CD14-positive monocyte (primary cell): ENCODE measurements at regions not wholly inside any gene's neighbourhood (a gene's known extent, or its start where the extent isn't known, plus 50 kb on each side); places are given as distances from the start of the nearest gene placed in this dataset.
"Not testable (repeated sequence)": the region's sequence is repeated elsewhere in the genome, so short reads cannot be mapped to it uniquely, and the experiment has no call there.

Experiments used
- DNase-seq, 3 donors: peaks; one replicate each; pipeline ENCODE4 v3.0.0-alpha.2; 2011 to 2022
- H2AFZ ChIP-seq: 2 replicates; pipeline ENCODE4 v1.6.0; 2012; ENCODE audit warnings: mild to moderate bottlenecking, low read depth, low read length, inconsistent platforms; ENCODE audit not compliant: insufficient read depth, poor library complexity, severe bottlenecking
- H3K27ac ChIP-seq, 2 donors: 1 replicate in 1 of 2; 2 replicates in 1 of 2; pipeline ENCODE4 v1.5.1; 2012 to 2013; ENCODE audit warnings: low read length in 2 of 2, control low read depth in 1 of 2, inconsistent platforms in 1 of 2, low read depth in 1 of 2, mild to moderate bottlenecking in 1 of 2
- H3K27me3 ChIP-seq, 2 donors: one replicate each; pipeline versions ENCODE4 v1.6.0 to v1.6.1; 2011 to 2013; ENCODE audit warnings: low read length in 2 of 2; ENCODE audit not compliant: control insufficient read depth in 2 of 2, insufficient read depth in 2 of 2
- H3K36me3 ChIP-seq, 2 donors: replicated peaks in 1 of 2; 1 replicate in 1 of 2; 2 replicates in 1 of 2; pipeline versions ENCODE4 v1.5.1 to v1.6.1; 2012 to 2013; ENCODE audit warnings: low read length in 2 of 2, control low read depth in 1 of 2, inconsistent platforms in 1 of 2, mild to moderate bottlenecking in 1 of 2; ENCODE audit not compliant: insufficient read depth in 2 of 2, control insufficient read depth in 1 of 2
- H3K4me1 ChIP-seq, 2 donors: 1 replicate in 1 of 2; 2 replicates in 1 of 2; pipeline versions ENCODE4 v1.5.1 to v1.6.1; 2012 to 2013; ENCODE audit warnings: low read length in 2 of 2, control low read depth in 1 of 2, inconsistent platforms in 1 of 2, mild to moderate bottlenecking in 1 of 2, moderate library complexity in 1 of 2; ENCODE audit not compliant: insufficient read depth in 2 of 2, control insufficient read depth in 1 of 2
- H3K4me2 ChIP-seq: replicated peaks from 2 replicates; pipeline ENCODE3; 2012; ENCODE audit warnings: low read length, moderate library complexity, mild to moderate bottlenecking; ENCODE audit not compliant: poor library complexity, severe bottlenecking; ENCODE audit errors: extremely low read depth
- H3K4me3 ChIP-seq, 3 experiments: fragments of 200-600 bp in 1 of 3; sonication (generic) in 1 of 3; replicated peaks in 1 of 3; 1 replicate in 2 of 3; 2 replicates in 1 of 3; pipeline ENCODE4 v1.5.1; 2011 to 2013; ENCODE audit warnings: low read length in 3 of 3, mild to moderate bottlenecking in 3 of 3, control low read depth in 2 of 3, low read depth in 2 of 3, inconsistent platforms in 1 of 3, moderate library complexity in 1 of 3
- H3K79me2 ChIP-seq: 2 replicates; pipeline ENCODE4 v1.6.0; 2012; ENCODE audit warnings: mild to moderate bottlenecking, control low read depth, inconsistent platforms, low read length, moderate library complexity; ENCODE audit not compliant: insufficient read depth
- H3K9ac ChIP-seq: 2 replicates; pipeline ENCODE4 v1.6.0; 2017; ENCODE audit warnings: low read length, mild to moderate bottlenecking; ENCODE audit not compliant: insufficient read depth, poor library complexity, severe bottlenecking
- H3K9me3 ChIP-seq, 2 donors: replicated peaks in 1 of 2; 1 replicate in 1 of 2; 2 replicates in 1 of 2; pipeline versions ENCODE4 v1.5.1 to v1.6.1; 2012 to 2013; ENCODE audit warnings: low read length in 2 of 2, control low read depth in 1 of 2; ENCODE audit not compliant: control insufficient read depth in 1 of 2, insufficient read depth in 1 of 2
- H4K20me1 ChIP-seq: 2 replicates; pipeline ENCODE4 v1.6.0; 2012; ENCODE audit warnings: mild to moderate bottlenecking, low read length, control low read depth, moderate library complexity; ENCODE audit not compliant: insufficient read depth
- H3K27ac Mint-ChIP-seq, 7 donors: one replicate each; pipeline ENCODE4 v1.8.0; 2020; ENCODE audit warnings: mild to moderate bottlenecking in 7 of 7, mixed read lengths in 7 of 7, moderate library complexity in 6 of 7, inconsistent platforms in 2 of 7
- H3K27me3 Mint-ChIP-seq, 3 donors: one replicate each; pipeline ENCODE4 v1.8.0; 2021 to 2022; ENCODE audit warnings: low read depth in 3 of 3, mild to moderate bottlenecking in 3 of 3, mixed read lengths in 3 of 3, moderate library complexity in 3 of 3, inconsistent platforms in 1 of 3
- H3K36me3 Mint-ChIP-seq, 2 donors: one replicate each; pipeline ENCODE4 v1.8.0; 2020; ENCODE audit warnings: mixed read lengths in 2 of 2, inconsistent platforms in 1 of 2, mild to moderate bottlenecking in 1 of 2
- H3K4me1 Mint-ChIP-seq: one replicate; pipeline ENCODE4 v1.8.0; 2020; ENCODE audit warnings: mild to moderate bottlenecking, mixed read lengths
- H3K4me3 Mint-ChIP-seq, 2 donors: one replicate each; pipeline ENCODE4 v1.8.0; 2020; ENCODE audit warnings: mild to moderate bottlenecking in 2 of 2, mixed read lengths in 2 of 2, moderate library complexity in 1 of 2
- H3K9me3 Mint-ChIP-seq, 7 donors: one replicate each; pipeline ENCODE4 v1.8.0; 2020 to 2022; ENCODE audit warnings: mixed read lengths in 7 of 7, mild to moderate bottlenecking in 6 of 7, moderate library complexity in 6 of 7, inconsistent platforms in 2 of 7
- WGBS: methylation state at CpG from one replicate; pipeline ENCODE4 v1.1.5; 2013; ENCODE audit warnings: missing lambda C conversion rate; ENCODE audit not compliant: insufficient coverage; 5-methylcytosine and 5-hydroxymethylcytosine counted together
- intact Hi-C, 2 donors: fragments of 100-400 bp; cut with micrococcal nuclease; formaldehyde crosslinking; loops; one replicate each; pipeline versions ENCODE4 v1.15.0 to v1.15.1; 2023
- TF ChIP-seq, protein P1 (sequence below): fragments of 200-600 bp; IDR thresholded peaks from one replicate; pipeline ENCODE4 v1.8.0; 2022; ENCODE audit warnings: antibody characterized with exemption, mild to moderate bottlenecking

GRCh38 chr14:34139160-34140121, 188.6 kb upstream of the EGLN3 start:
- H3K27ac ChIP-seq, H3K4me3 ChIP-seq, H2AFZ ChIP-seq, H3K4me1 Mint-ChIP-seq, H3K36me3 Mint-ChIP-seq, H4K20me1 ChIP-seq, H3K9me3 ChIP-seq, H3K27ac Mint-ChIP-seq, H3K4me3 Mint-ChIP-seq, H3K9ac ChIP-seq, intact Hi-C loops, H3K36me3 ChIP-seq, H3K4me1 ChIP-seq, H3K79me2 ChIP-seq, H3K4me2 ChIP-seq, H3K27me3 ChIP-seq, DNase-seq: not testable (repeated sequence)
- Mint-ChIP-seq H3K9me3 (peaks cover 2 to 23% (median 15%) of the 10 kb centered on the region in 7 donors), H3K27me3 (peaks cover 0 to 28% (median 11%) of the 10 kb centered on the region in 3 donors)
- WGBS: 77% methylated on average over 7 of the region's 13 CpGs

DNA sequence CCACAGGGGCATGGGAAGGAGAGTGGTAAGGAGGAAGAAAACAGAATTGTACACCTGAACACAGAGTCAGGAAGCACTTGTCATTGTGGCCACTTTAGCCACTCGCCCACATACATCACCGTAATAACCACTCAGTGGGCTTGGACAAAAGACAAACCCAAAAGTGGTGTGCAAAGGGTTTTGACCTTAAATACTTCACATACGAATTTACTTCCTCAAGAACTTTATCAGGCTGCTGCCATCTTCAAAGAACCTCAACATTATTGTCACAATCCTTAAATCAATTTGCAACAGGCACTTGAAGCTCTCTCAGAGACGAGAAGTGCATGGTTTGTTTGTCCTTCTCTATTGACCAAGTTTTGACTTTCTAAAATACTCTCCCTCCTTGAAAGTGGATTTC, 187.3 kb upstream of the EGLN3 start:
- Histone ChIP-seq H3K9ac (no peak overlapping the region), H3K9me3 (no peaks in the 10 kb centered on the region), H3K4me2 (no peak overlapping the region), H3K27me3 (peaks cover 5 to 8% of the 10 kb centered on the region in 2 donors), H2AFZ (no peak overlapping the region), H3K4me3 (no peak overlapping the region), H3K79me2 (no peaks in the 10 kb centered on the region), H3K27ac (no peak overlapping the region), H3K36me3 (no peaks in the 10 kb centered on the region), H3K4me1 (no peaks in the 10 kb centered on the region), H4K20me1 (no peaks in the 10 kb centered on the region)
- Mint-ChIP-seq H3K27me3 (peaks cover under 1 to 28% (median 11%) of the 10 kb centered on the region in 3 donors), H3K9me3 (peaks cover 2 to 19% (median 9%) of the 10 kb centered on the region in 7 donors), H3K4me1 (peaks cover 3% of the 10 kb centered on the region), H3K36me3 (no peaks in the 10 kb centered on the region), H3K27ac (no peak overlapping the region), H3K4me3 (no peak overlapping the region)
- TF ChIP-seq, protein P1, sequence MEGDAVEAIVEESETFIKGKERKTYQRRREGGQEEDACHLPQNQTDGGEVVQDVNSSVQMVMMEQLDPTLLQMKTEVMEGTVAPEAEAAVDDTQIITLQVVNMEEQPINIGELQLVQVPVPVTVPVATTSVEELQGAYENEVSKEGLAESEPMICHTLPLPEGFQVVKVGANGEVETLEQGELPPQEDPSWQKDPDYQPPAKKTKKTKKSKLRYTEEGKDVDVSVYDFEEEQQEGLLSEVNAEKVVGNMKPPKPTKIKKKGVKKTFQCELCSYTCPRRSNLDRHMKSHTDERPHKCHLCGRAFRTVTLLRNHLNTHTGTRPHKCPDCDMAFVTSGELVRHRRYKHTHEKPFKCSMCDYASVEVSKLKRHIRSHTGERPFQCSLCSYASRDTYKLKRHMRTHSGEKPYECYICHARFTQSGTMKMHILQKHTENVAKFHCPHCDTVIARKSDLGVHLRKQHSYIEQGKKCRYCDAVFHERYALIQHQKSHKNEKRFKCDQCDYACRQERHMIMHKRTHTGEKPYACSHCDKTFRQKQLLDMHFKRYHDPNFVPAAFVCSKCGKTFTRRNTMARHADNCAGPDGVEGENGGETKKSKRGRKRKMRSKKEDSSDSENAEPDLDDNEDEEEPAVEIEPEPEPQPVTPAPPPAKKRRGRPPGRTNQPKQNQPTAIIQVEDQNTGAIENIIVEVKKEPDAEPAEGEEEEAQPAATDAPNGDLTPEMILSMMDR: no peak
- intact Hi-C loops: no loop called here
- WGBS: 0% methylated on average over 1 of the region's 4 CpGs
- DNase-seq: no peak
